ENCODE measurements at regions not wholly inside any gene's neighbourhood (a gene's known extent, or its start where the extent isn't known, plus 50 kb on each side); places are given as distances from the start of the nearest gene placed in this dataset.

- FAIRE-seq = no peak
- CTCF ChIA-PET (ENCODE audit: low intra/inter-chr PET ratio, low total read pairs) = no interaction called here
- intact Hi-C loops (cut with micrococcal nuclease; ENCODE audit: unreplicated experiment) = no loop called here
- no TSS peak for BruUV-seq (replicated peaks)
- no peak overlapping the region for H3K4me2 ChIP-seq (ENCODE audit: low read depth, low read length)
- POLR2A ChIA-PET = no interaction called here
- no peaks in the 10 kb centered on the region for H3K4me1 ChIP-seq (ENCODE audit: insufficient read depth, low read length)
- H3K9me3 ChIP-seq (ENCODE audit: low read length) = no peaks in the 10 kb centered on the region
- no peaks in the 10 kb centered on the region for H3K36me3 ChIP-seq (replicated peaks in 1 of 2; ENCODE audit: control insufficient read depth in 1 of 2, insufficient read depth in 2 of 2, low read length in 2 of 2)
- DNase-seq (ENCODE audit: low spot score) = peak; percentile 17
- no peak overlapping the region for H3K27ac ChIP-seq (ENCODE audit: extremely low read length, insufficient read depth, low read length)
- WGBS (ENCODE audit: low lambda C conversion rate) = 19% methylated on average over 4 of the region's 4 CpGs
- H3K9ac ChIP-seq (ENCODE audit: insufficient read depth, low read depth, low read length) = no peak overlapping the region
- H4K20me1 ChIP-seq (ENCODE audit: insufficient read depth, low read length) = no peaks in the 10 kb centered on the region
- H3K27me3 ChIP-seq (ENCODE audit: control insufficient read depth in 1 of 2, insufficient read depth in 2 of 2, low read length in 2 of 2) = no peaks in the 10 kb centered on the region
- no peaks in the 10 kb centered on the region for H3K79me2 ChIP-seq (ENCODE audit: insufficient read depth, low read length)
- H2AFZ ChIP-seq (ENCODE audit: low read length) = no peak overlapping the region
- no peak overlapping the region for H3K4me3 ChIP-seq (replicated peaks in 1 of 3; ENCODE audit: insufficient read depth in 1 of 3, low read depth in 2 of 3, low read length in 3 of 3)
- in situ Hi-C loops (cut with HindIII; ENCODE audit: extremely low pct_ligation_motif_present, low pct_unique_long_range_greater_than_20kb) = no loop called here
- ATAC-seq = peak; percentile 73
- no peak for TF ChIP-seq FOXP1 (IDR thresholded peaks at IDR 0.05)
- peak; percentile 32; the same call in 1 of the 2 replicates for TF ChIP-seq FOXP1 (CRISPR knock-in tag; IDR thresholded peaks at IDR 0.05)
- TF ChIP-seq ZNF33A (CRISPR knock-in tag; IDR thresholded peaks at IDR 0.05; ENCODE audit: borderline replicate concordance) = no peak
- no peak for TF ChIP-seq ZBTB46 (CRISPR knock-in tag; IDR thresholded peaks at IDR 0.05; ENCODE audit: borderline replicate concordance)
- TF ChIP-seq DR1 (CRISPR knock-in tag; IDR thresholded peaks at IDR 0.05) = no peak
These were observed 219.9 kb downstream of the PRDM9 start for GRCh38 chr5:23727271-23727670.

DNA sequence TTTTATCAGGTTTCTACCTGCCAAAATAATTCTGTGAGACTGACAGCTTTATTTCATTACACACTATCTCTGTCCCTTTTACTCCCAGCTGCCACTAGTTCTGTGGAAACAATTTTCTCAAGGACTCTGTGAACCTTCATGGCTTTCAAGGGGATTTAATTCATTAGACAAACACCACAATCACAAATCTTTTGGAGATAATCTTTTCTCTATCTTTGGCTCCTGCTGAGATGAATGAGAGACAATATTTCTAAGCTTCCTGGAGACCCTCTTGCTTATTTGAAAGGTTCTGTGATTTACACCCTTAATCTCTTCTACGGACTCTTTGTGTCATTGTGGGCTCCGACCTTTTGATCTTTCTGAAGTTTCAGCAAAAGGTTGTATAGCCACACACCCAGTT lies 222.6 kb downstream of the PRDM9 start:
- BruUV-seq (replicated peaks) = no TSS peak
- in situ Hi-C loops (cut with HindIII; ENCODE audit: extremely low pct_ligation_motif_present, low pct_unique_long_range_greater_than_20kb) (no loop called here), intact Hi-C loops (cut with micrococcal nuclease; ENCODE audit: unreplicated experiment) (no loop called here)
- Histone ChIP-seq H3K79me2 (ENCODE audit: insufficient read depth, low read length) (no peaks in the 10 kb centered on the region), H2AFZ (ENCODE audit: low read length) (no peak overlapping the region), H4K20me1 (ENCODE audit: insufficient read depth, low read length) (no peaks in the 10 kb centered on the region), H3K4me1 (ENCODE audit: insufficient read depth, low read length) (no peaks in the 10 kb centered on the region), H3K4me3 (replicated peaks in 1 of 3; ENCODE audit: insufficient read depth in 1 of 3, low read depth in 2 of 3, low read length in 3 of 3) (no peak overlapping the region), H3K9ac (ENCODE audit: insufficient read depth, low read depth, low read length) (no peak overlapping the region), H3K27ac (ENCODE audit: extremely low read length, insufficient read depth, low read length) (no peak overlapping the region), H3K4me2 (ENCODE audit: low read depth, low read length) (no peak overlapping the region), H3K36me3 (replicated peaks in 1 of 2; ENCODE audit: control insufficient read depth in 1 of 2, insufficient read depth in 2 of 2, low read length in 2 of 2) (no peaks in the 10 kb centered on the region), H3K9me3 (ENCODE audit: low read length) (no peaks in the 10 kb centered on the region), H3K27me3 (ENCODE audit: control insufficient read depth in 1 of 2, insufficient read depth in 2 of 2, low read length in 2 of 2) (no peaks in the 10 kb centered on the region)
- POLR2A ChIA-PET = no interaction called here
- DNase-seq (ENCODE audit: low spot score) = no peak
- no peak for ATAC-seq
- WGBS (ENCODE audit: low lambda C conversion rate) = 3% methylated on average over 2 of the region's 2 CpGs
- FAIRE-seq = no peak
- CTCF ChIA-PET (ENCODE audit: low intra/inter-chr PET ratio, low total read pairs) = no interaction called here
- TF ChIP-seq AKAP8 (CRISPR knock-in tag; IDR thresholded peaks at IDR 0.05) (no peak), RFX1 (IDR thresholded peaks at IDR 0.05) (no peak), ZNF547 (CRISPR knock-in tag; IDR thresholded peaks at IDR 0.05) (no peak), MNT (IDR thresholded peaks at IDR 0.05) (no peak), HCFC1 (IDR thresholded peaks at IDR 0.05; ENCODE audit: low read depth, low read length) (no peak)
- TF ChIP-seq, protein P1, sequence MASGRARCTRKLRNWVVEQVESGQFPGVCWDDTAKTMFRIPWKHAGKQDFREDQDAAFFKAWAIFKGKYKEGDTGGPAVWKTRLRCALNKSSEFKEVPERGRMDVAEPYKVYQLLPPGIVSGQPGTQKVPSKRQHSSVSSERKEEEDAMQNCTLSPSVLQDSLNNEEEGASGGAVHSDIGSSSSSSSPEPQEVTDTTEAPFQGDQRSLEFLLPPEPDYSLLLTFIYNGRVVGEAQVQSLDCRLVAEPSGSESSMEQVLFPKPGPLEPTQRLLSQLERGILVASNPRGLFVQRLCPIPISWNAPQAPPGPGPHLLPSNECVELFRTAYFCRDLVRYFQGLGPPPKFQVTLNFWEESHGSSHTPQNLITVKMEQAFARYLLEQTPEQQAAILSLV (CRISPR knock-in tag; IDR thresholded peaks at IDR 0.05; ENCODE audit: borderline replicate concordance) = no peak
- TF ChIP-seq, protein P2, sequence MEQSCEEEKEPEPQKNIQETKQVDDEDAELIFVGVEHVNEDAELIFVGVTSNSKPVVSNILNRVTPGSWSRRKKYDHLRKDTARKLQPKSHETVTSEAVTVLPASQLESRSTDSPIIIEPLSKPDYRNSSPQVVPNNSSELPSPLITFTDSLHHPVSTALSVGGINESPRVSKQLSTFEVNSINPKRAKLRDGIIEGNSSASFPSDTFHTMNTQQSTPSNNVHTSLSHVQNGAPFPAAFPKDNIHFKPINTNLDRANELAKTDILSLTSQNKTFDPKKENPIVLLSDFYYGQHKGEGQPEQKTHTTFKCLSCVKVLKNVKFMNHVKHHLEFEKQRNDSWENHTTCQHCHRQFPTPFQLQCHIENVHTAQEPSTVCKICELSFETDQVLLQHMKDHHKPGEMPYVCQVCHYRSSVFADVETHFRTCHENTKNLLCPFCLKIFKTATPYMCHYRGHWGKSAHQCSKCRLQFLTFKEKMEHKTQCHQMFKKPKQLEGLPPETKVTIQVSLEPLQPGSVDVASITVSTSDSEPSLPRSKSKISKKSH (CRISPR knock-in tag; IDR thresholded peaks at IDR 0.05; ENCODE audit: borderline replicate concordance) = no peak
- TF ChIP-seq, protein P3, sequence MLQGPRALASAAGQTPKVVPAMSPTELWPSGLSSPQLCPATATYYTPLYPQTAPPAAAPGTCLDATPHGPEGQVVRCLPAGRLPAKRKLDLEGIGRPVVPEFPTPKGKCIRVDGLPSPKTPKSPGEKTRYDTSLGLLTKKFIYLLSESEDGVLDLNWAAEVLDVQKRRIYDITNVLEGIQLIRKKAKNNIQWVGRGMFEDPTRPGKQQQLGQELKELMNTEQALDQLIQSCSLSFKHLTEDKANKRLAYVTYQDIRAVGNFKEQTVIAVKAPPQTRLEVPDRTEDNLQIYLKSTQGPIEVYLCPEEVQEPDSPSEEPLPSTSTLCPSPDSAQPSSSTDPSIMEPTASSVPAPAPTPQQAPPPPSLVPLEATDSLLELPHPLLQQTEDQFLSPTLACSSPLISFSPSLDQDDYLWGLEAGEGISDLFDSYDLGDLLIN (CRISPR knock-in tag; IDR thresholded peaks at IDR 0.05; ENCODE audit: borderline replicate concordance) = no peak

Measured in HepG2 (cell line).